ENCODE measurements at regions not wholly inside any gene's neighbourhood (a gene's known extent, or its start where the extent isn't known, plus 50 kb on each side); places are given as distances from the start of the nearest gene placed in this dataset.

GRCh38 chr11:38968951-38969350 is 2370.9 kb upstream of the RAG2 start:
- Histone ChIP-seq H2AFZ (no peak overlapping the region), H3F3A (ENCODE audit: insufficient read depth) (no peaks in the 10 kb centered on the region), H3K79me2 (ENCODE audit: insufficient read depth) (no peaks in the 10 kb centered on the region), H3K27me3 (replicated peaks; ENCODE audit: insufficient read depth) (no peaks in the 10 kb centered on the region), H3K9ac (no peak overlapping the region), H3K4me3 (no peak overlapping the region), H3K27ac (no peak overlapping the region), H3K4me1 (ENCODE audit: insufficient read depth) (no peaks in the 10 kb centered on the region), H3K36me3 (ENCODE audit: low read depth) (no peaks in the 10 kb centered on the region), H3K9me2 (ENCODE audit: insufficient read depth) (no peaks in the 10 kb centered on the region), H3K9me3 (ENCODE audit: low read depth) (no peaks in the 10 kb centered on the region), H4K20me1 (ENCODE audit: insufficient read depth) (no peaks in the 10 kb centered on the region), H3K4me2 (ENCODE audit: unreplicated experiment) (no peak overlapping the region)
- no peak for DNase-seq
- WGBS, 2 experiments (ENCODE audit: low coverage in 1 of 2, low lambda C conversion rate in 2 of 2, missing lambda C conversion rate in 2 of 2) = 0% methylated on average over 1 of the region's 1 CpG
- in situ Hi-C loops (cut with MboI) = no loop called here
- TF ChIP-seq EZH2 (IDR thresholded peaks at IDR 0.05; ENCODE audit: insufficient read depth, poor library complexity, severe bottlenecking) (no peak), EZH2phosphoT487 (IDR thresholded peaks at IDR 0.05; ENCODE audit: insufficient read depth, low read depth) (no peak)

- Histone ChIP-seq H3K9me2 (ENCODE audit: insufficient read depth) (no peaks in the 10 kb centered on the region), H4K20me1 (ENCODE audit: insufficient read depth) (no peaks in the 10 kb centered on the region), H3K79me2 (ENCODE audit: insufficient read depth) (no peaks in the 10 kb centered on the region), H3K4me3 (no peak overlapping the region), H3K27me3 (replicated peaks; ENCODE audit: insufficient read depth) (no peaks in the 10 kb centered on the region), H2AFZ (no peak overlapping the region), H3K4me2 (ENCODE audit: unreplicated experiment) (no peak overlapping the region), H3F3A (ENCODE audit: insufficient read depth) (no peaks in the 10 kb centered on the region), H3K4me1 (ENCODE audit: insufficient read depth) (no peaks in the 10 kb centered on the region), H3K36me3 (ENCODE audit: low read depth) (no peaks in the 10 kb centered on the region), H3K9ac (no peak overlapping the region), H3K27ac (no peak overlapping the region), H3K9me3 (ENCODE audit: low read depth) (no peaks in the 10 kb centered on the region)
- no peak for DNase-seq
- 22 to 27% methylated on average over 4 of the region's 4 CpGs for WGBS, 2 experiments (ENCODE audit: low coverage in 1 of 2, low lambda C conversion rate in 2 of 2, missing lambda C conversion rate in 2 of 2)
- in situ Hi-C loops (cut with MboI) = no loop called here
- TF ChIP-seq EZH2 (IDR thresholded peaks at IDR 0.05; ENCODE audit: insufficient read depth, poor library complexity, severe bottlenecking) (no peak), EZH2phosphoT487 (IDR thresholded peaks at IDR 0.05; ENCODE audit: insufficient read depth, low read depth) (no peak)
Measured at GRCh38 chr11:38952698-38953097, 2354.7 kb upstream of the RAG2 start.

- in situ Hi-C loops (cut with MboI) = no loop called here
- no peaks in the 10 kb centered on the region for H3K79me2 ChIP-seq (ENCODE audit: insufficient read depth)
- 0% methylated on average over 1 of the region's 1 CpG for WGBS, 2 experiments (ENCODE audit: low coverage in 1 of 2, low lambda C conversion rate in 2 of 2, missing lambda C conversion rate in 2 of 2)
- no peak overlapping the region for H3K4me3 ChIP-seq
- TF ChIP-seq EZH2phosphoT487 (IDR thresholded peaks at IDR 0.05; ENCODE audit: insufficient read depth, low read depth) (no peak), EZH2 (IDR thresholded peaks at IDR 0.05; ENCODE audit: insufficient read depth, poor library complexity, severe bottlenecking) (no peak)
- no peaks in the 10 kb centered on the region for H3K36me3 ChIP-seq (ENCODE audit: low read depth)
- H3F3A ChIP-seq (ENCODE audit: insufficient read depth) = no peaks in the 10 kb centered on the region
- no peak overlapping the region for H2AFZ ChIP-seq
- H3K27ac ChIP-seq = no peak overlapping the region
- no peak overlapping the region for H3K4me2 ChIP-seq (ENCODE audit: unreplicated experiment)
- no peaks in the 10 kb centered on the region for H4K20me1 ChIP-seq (ENCODE audit: insufficient read depth)
- no peaks in the 10 kb centered on the region for H3K9me3 ChIP-seq (ENCODE audit: low read depth)
- H3K27me3 ChIP-seq (replicated peaks; ENCODE audit: insufficient read depth) = no peaks in the 10 kb centered on the region
- no peaks in the 10 kb centered on the region for H3K9me2 ChIP-seq (ENCODE audit: insufficient read depth)
- no peak overlapping the region for H3K9ac ChIP-seq
- no peaks in the 10 kb centered on the region for H3K4me1 ChIP-seq (ENCODE audit: insufficient read depth)
- no peak for DNase-seq
Measured at GRCh38 chr11:38950867-38951266, 2352.8 kb upstream of the RAG2 start.

GRCh38 chr11:38948392-38948791 is 2350.4 kb upstream of the RAG2 start:
- H3K9me3 ChIP-seq (ENCODE audit: low read depth) = no peaks in the 10 kb centered on the region
- H4K20me1 ChIP-seq (ENCODE audit: insufficient read depth) = no peaks in the 10 kb centered on the region
- H3K9me2 ChIP-seq (ENCODE audit: insufficient read depth) = no peaks in the 10 kb centered on the region
- H3K79me2 ChIP-seq (ENCODE audit: insufficient read depth) = no peaks in the 10 kb centered on the region
- no peaks in the 10 kb centered on the region for H3K4me1 ChIP-seq (ENCODE audit: insufficient read depth)
- TF ChIP-seq EZH2 (IDR thresholded peaks at IDR 0.05; ENCODE audit: insufficient read depth, poor library complexity, severe bottlenecking) = no peak
- no peak for TF ChIP-seq EZH2phosphoT487 (IDR thresholded peaks at IDR 0.05; ENCODE audit: insufficient read depth, low read depth)
- no peak for DNase-seq
- no peak overlapping the region for H3K9ac ChIP-seq
- H3F3A ChIP-seq (ENCODE audit: insufficient read depth) = no peaks in the 10 kb centered on the region
- H3K27ac ChIP-seq = no peak overlapping the region
- WGBS, 2 experiments (ENCODE audit: low coverage in 1 of 2, low lambda C conversion rate in 2 of 2, missing lambda C conversion rate in 2 of 2) = 5 to 7% methylated on average over 1 of the region's 1 CpG
- in situ Hi-C loops (cut with MboI) = no loop called here
- no peaks in the 10 kb centered on the region for H3K36me3 ChIP-seq (ENCODE audit: low read depth)
- no peak overlapping the region for H3K4me2 ChIP-seq (ENCODE audit: unreplicated experiment)
- H3K27me3 ChIP-seq (replicated peaks; ENCODE audit: insufficient read depth) = no peaks in the 10 kb centered on the region
- no peak overlapping the region for H2AFZ ChIP-seq
- H3K4me3 ChIP-seq = no peak overlapping the region

GRCh38 chr11:38937709-38938108 is 2339.7 kb upstream of the RAG2 start:
- H3K79me2 ChIP-seq (ENCODE audit: insufficient read depth) = no peaks in the 10 kb centered on the region
- H3K36me3 ChIP-seq (ENCODE audit: low read depth) = no peaks in the 10 kb centered on the region
- no peak for DNase-seq
- H3K4me2 ChIP-seq (ENCODE audit: unreplicated experiment) = no peak overlapping the region
- no peak overlapping the region for H3K9ac ChIP-seq
- peaks cover 2% of the 10 kb centered on the region for H3K9me3 ChIP-seq (ENCODE audit: low read depth)
- H3K4me3 ChIP-seq = no peak overlapping the region
- no peaks in the 10 kb centered on the region for H4K20me1 ChIP-seq (ENCODE audit: insufficient read depth)
- H2AFZ ChIP-seq = no peak overlapping the region
- in situ Hi-C loops (cut with MboI) = no loop called here
- no peaks in the 10 kb centered on the region for H3K9me2 ChIP-seq (ENCODE audit: insufficient read depth)
- H3K4me1 ChIP-seq (ENCODE audit: insufficient read depth) = no peaks in the 10 kb centered on the region
- H3F3A ChIP-seq (ENCODE audit: insufficient read depth) = no peaks in the 10 kb centered on the region
- H3K27ac ChIP-seq = no peak overlapping the region
- TF ChIP-seq EZH2phosphoT487 (IDR thresholded peaks at IDR 0.05; ENCODE audit: insufficient read depth, low read depth) = no peak
- TF ChIP-seq EZH2 (IDR thresholded peaks at IDR 0.05; ENCODE audit: insufficient read depth, poor library complexity, severe bottlenecking) = no peak
- WGBS, 2 experiments (ENCODE audit: low coverage in 1 of 2, low lambda C conversion rate in 2 of 2, missing lambda C conversion rate in 2 of 2) = 0 to 7% methylated on average over 2 of the region's 2 CpGs
- no peaks in the 10 kb centered on the region for H3K27me3 ChIP-seq (replicated peaks; ENCODE audit: insufficient read depth)

Measured in GM23248 (cell line).